Adrenal gland (tissue), 9 donors: ENCODE measurements at regions not wholly inside any gene's neighbourhood (a gene's known extent, or its start where the extent isn't known, plus 50 kb on each side); places are given as distances from the start of the nearest gene placed in this dataset.
"Not testable (repeated sequence)": the region's sequence is repeated elsewhere in the genome, so short reads cannot be mapped to it uniquely, and the experiment has no call there.

ENCODE experiments used
- DNase-seq, 7 donors: peaks; one replicate each; pipeline ENCODE4 v3.0.0-alpha.2; 2019 to 2020
- H3K27ac ChIP-seq, 5 donors: fragments of 200-600 bp; sonication (generic) in 4 of 5; 1 replicate in 3 of 5; 2 replicates in 2 of 5; pipeline versions ENCODE4 v1.5.1 to v1.8.0; 2016 to 2020; ENCODE audit warnings: mild to moderate bottlenecking in 1 of 5
- H3K27me3 ChIP-seq: fragments of 200-600 bp; 2 replicates; pipeline ENCODE4 v1.8.0; 2021
- H3K36me3 ChIP-seq, 2 donors: fragments of 200-600 bp; replicated peaks in 1 of 2; 1 replicate in 1 of 2; 2 replicates in 1 of 2; pipeline versions ENCODE4 v1.5.1 to v1.8.0; 2018 to 2022
- H3K4me1 ChIP-seq, 2 donors: fragments of 200-600 bp; replicated peaks in 1 of 2; 1 replicate in 1 of 2; 2 replicates in 1 of 2; pipeline versions ENCODE4 v1.5.1 to v1.8.0; 2018 to 2021
- H3K4me3 ChIP-seq, 4 donors: fragments of 200-600 bp; sonication (generic) in 3 of 4; one replicate each; pipeline ENCODE4 v1.5.1; 2016 to 2018
- H3K9me3 ChIP-seq, 3 donors: fragments of 200-600 bp; sonication (generic) in 1 of 3; replicated peaks in 1 of 3; 1 replicate in 2 of 3; 2 replicates in 1 of 3; pipeline versions ENCODE4 v1.5.1 to v1.8.0; 2016 to 2021
- WGBS, 4 donors: extraction: QIAGEN DNeasy Blood & Tissue Kit in 2 of 4; methylation state at CpG; one replicate each; pipeline versions ENCODE4 v1.1.5 to v1.1.7; 2013 to 2017; 5-methylcytosine and 5-hydroxymethylcytosine counted together
- intact Hi-C, 2 donors: fragments of 100-400 bp; cut with DNase I; formaldehyde crosslinking; loops; one replicate each; pipeline versions ENCODE4 v1.14.1 to v1.15.0; 2022 to 2023
- donor health status: healthy with polysubstance abuse.
- donor health status: Bipolar disorder and iron deficiency.
- donor health status: DM: yes; HTN: yes; CAD: no.
- donor health status: DM: no; HTN: no; CAD: no.
- donor health status: DM: no; HTN: no; CAD: no.

DNA sequence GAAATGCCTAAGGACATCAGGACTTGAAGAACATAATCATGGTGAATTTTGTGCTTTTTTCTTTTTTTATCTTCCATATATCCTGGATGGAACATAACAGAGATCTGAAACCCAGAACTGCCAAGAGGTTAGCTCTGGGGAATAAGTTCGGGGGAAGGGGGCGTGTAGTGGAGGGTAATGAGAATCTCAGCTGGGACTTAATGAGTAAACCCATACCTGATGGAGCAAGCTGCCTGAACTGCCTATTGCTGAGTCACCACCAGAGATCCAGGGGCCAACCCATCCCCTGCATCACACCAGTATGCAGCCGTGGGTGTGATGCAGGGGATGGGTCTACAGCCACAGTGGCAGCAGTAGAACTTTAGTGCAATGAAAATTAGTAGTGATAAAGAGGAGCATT lies 267.1 kb downstream of the ZFY start:
- DNase-seq, intact Hi-C loops, H3K4me3 ChIP-seq, H3K4me1 ChIP-seq, H3K36me3 ChIP-seq, H3K9me3 ChIP-seq, H3K27me3 ChIP-seq, H3K27ac ChIP-seq: not testable (repeated sequence)
- WGBS, 4 donors, result 90 to 93% methylated on average over 2 of the region's 3 CpGs; no CpG with 5 or more reads in 2 of the 4 donors

DNA sequence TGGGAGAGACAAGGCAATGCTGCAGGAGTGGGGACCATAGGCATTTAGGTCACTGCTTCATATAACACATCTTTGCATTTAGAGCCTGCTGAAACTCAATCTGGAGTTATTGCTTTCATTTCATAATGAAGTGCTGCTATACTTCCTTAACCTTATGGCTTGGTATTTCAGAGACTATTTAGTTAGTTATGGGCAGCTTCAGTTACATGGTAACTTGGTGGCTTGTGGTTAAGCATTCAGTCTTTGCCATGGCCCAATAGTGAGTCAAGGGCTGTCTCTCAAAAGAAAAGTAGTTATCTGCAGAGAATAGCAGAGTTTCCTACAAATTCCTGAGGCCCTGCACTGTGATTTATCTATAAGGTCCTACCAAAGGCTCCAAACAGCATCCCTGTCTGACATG lies 271.6 kb downstream of the ZFY start:
- DNase-seq, H3K9me3 ChIP-seq, H3K27me3 ChIP-seq, H3K36me3 ChIP-seq, intact Hi-C loops, H3K4me1 ChIP-seq, H3K27ac ChIP-seq, H3K4me3 ChIP-seq: not testable (repeated sequence)

DNA sequence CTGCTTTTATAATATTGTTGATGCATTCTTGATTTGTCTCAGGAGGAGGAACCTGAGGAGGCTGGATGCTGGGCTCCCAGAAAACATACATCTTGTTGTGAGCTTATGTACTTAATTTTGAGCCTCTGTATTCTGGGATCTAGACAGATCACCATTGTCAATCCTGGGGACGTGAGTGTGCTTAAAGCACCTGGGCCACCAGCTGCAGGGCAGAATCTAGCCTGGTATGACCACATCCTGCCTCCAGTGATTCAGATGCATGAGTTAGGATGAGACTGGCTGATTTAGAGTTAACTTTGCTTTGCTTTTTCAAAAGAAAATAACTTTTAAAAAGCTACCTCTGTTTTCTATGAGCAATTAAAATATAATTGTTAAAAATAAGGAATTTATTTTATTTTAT lies 278.0 kb downstream of the ZFY start:
- H3K9me3 ChIP-seq, H3K27ac ChIP-seq, H3K4me1 ChIP-seq, H3K4me3 ChIP-seq, intact Hi-C loops, H3K36me3 ChIP-seq, H3K27me3 ChIP-seq, DNase-seq: not testable (repeated sequence)
- 19% methylated on average over 1 of the region's 1 CpG; no CpG with 5 or more reads in 3 of the 4 donors for WGBS, 4 donors

DNA sequence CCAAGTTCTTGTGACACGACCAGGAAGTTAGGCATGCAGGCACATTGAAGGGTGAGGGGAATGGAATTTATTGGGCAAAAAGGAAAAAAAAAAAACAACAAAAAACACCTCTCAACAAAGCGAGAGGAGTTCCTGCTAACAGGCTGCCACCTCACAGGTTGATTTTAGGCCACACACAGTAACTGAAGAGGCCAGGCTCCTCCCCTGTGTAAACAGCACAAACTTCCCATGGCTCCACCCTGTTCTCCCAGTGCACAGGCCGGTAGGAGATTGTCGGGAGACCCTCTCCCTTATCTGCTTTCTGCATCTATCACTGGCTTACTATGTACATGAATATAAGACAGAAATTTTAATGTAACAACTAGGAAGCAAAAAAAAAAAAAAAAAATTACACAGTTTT lies 283.0 kb downstream of the ZFY start:
- H3K27ac ChIP-seq, H3K4me3 ChIP-seq, DNase-seq, H3K36me3 ChIP-seq, H3K4me1 ChIP-seq, H3K9me3 ChIP-seq, H3K27me3 ChIP-seq, intact Hi-C loops: not testable (repeated sequence)
- 23 to 47% methylated on average over 3 of the region's 4 CpGs; no CpG with 5 or more reads in 2 of the 4 donors for WGBS, 4 donors

DNA sequence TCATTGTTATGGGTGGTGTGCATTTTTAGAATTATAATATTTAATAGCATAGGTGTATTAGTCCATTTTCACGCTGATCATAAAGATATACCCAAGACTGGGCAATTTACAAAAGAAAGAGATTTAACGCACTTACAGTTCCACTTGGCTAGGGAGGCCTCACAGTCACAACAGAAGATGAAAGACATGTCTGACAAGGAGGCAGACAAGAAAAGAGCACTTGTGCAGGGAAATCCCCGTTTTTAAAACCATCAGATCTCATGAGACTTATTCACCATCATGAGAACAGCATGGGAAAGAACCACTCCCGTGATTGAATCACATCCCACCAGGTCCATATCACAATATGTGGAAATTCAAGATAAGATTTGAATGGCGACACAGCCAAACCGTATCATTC lies 283.4 kb downstream of the ZFY start:
- H3K9me3 ChIP-seq, H3K27me3 ChIP-seq, H3K36me3 ChIP-seq, H3K4me3 ChIP-seq, intact Hi-C loops, H3K27ac ChIP-seq, H3K4me1 ChIP-seq, DNase-seq: not testable (repeated sequence)
- WGBS, 4 donors, result 64 to 89% (median 72%) methylated on average over 1 to 6 of the region's 6 CpGs; no CpG with 5 or more reads in 1 of the 4 donors

DNA sequence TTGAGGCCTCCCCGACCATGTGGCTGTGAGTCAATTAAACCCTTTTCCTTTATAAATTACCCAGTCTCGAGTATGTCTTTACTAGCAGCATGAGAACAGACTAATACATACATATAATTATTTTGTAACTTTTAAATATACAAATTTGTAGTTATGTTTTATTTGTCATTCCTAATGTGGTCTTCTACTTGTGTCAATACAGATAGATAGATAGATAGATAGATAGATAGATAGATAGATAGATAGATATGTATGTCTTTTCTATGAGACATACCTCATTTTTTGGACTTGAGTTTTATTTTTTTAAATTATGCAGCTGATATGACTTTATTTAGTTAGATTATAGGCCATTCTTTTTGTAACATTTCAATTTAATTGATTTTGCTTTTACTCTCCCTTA lies 316.0 kb upstream of the TGIF2LY start:
- intact Hi-C loops, H3K36me3 ChIP-seq, H3K27me3 ChIP-seq, H3K27ac ChIP-seq, H3K4me3 ChIP-seq, DNase-seq, H3K4me1 ChIP-seq, H3K9me3 ChIP-seq: not testable (repeated sequence)
- 53 to 55% methylated on average over 2 of the region's 2 CpGs; no CpG with 5 or more reads in 2 of the 4 donors for WGBS, 4 donors

DNA sequence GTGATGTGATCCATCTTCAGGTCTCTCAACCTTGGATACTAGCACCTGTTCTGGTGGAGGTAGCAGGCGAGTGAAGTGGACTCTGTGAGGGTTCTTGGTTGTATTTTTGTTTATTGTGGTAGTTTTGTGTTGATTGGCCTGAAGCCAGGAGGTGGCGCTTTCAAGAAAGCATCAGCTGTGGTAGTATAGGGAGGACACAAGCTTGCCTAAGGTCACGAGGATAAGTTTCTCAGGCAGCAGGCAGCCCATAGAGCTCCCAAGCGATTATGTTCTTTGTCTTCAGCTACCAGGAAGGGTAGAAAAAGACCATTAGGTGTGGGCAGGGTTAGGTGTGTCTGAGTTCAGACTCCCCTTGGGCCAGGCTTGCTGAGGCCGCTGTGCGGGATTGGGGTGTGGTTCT lies 290.8 kb upstream of the TGIF2LY start:
- DNase-seq, H3K9me3 ChIP-seq, H3K4me3 ChIP-seq, H3K27ac ChIP-seq, H3K27me3 ChIP-seq, H3K4me1 ChIP-seq, intact Hi-C loops, H3K36me3 ChIP-seq: not testable (repeated sequence)
- 59 to 73% methylated on average over 4 to 6 of the region's 6 CpGs; no CpG with 5 or more reads in 2 of the 4 donors for WGBS, 4 donors

DNA sequence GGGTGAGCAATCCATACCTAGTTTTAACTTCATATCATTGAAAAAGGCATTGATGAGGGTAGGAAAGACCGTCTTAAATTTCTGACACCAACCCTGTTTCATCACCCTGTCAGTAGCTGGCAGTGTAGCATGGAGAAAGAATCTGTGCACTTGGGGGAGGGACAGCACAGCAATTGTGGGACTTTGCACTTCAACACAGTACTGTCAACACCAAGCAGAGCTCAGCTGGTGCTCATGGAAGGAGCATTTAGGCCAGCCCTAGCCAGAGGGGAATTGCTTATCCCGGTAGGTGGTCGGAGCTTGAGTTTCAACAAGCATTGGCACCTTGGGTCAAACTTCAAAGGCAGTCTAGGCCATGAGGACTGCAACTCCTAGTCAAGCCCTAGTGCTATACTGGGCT lies 281.6 kb upstream of the TGIF2LY start:
- 20 to 48% methylated on average over 2 to 3 of the region's 3 CpGs; no CpG with 5 or more reads in 2 of the 4 donors for WGBS, 4 donors
- H3K36me3 ChIP-seq, DNase-seq, H3K27me3 ChIP-seq, H3K4me3 ChIP-seq, intact Hi-C loops, H3K9me3 ChIP-seq, H3K27ac ChIP-seq, H3K4me1 ChIP-seq: not testable (repeated sequence)

DNA sequence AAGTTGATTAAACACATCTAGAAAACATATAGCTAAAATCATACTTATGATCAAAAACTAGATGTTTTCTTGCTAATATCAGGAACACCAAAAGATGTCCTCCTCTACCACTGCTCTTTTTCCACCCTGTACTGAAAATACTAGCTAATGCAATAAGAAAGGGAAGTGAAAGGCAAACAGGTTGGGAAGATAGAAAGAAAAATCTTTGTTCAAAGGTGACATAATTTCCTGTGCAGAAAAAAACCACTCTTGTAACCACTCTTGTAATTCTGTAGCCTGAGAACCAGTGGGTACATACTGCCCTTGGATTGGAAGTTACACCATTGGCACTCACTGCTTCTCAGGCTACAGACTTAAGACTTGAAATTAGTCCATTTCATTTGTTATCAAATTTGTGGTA lies 258.9 kb upstream of the TGIF2LY start:
- H3K27me3 ChIP-seq, H3K4me3 ChIP-seq, H3K4me1 ChIP-seq, H3K27ac ChIP-seq, DNase-seq, intact Hi-C loops, H3K9me3 ChIP-seq, H3K36me3 ChIP-seq: not testable (repeated sequence)

DNA sequence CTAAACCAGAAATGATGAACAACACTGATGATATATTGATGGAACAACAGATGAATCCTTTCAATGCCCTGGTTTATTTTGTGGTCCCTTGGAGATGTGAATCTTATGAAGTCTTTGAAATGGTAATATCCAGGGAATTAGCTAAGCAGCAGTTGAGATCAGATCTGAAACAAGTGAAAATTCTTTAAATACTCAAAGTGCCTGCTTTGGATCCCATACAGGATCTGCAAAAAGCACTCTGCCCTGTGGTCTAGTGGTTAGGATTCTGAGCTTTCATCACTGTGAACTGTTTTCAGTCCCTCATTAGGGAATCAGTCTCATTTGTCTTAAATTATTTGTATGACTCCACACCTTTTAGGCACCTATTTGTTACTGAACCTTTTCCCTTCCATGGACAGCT lies 211.3 kb upstream of the TGIF2LY start:
- H3K27ac ChIP-seq, H3K36me3 ChIP-seq, DNase-seq, H3K9me3 ChIP-seq, intact Hi-C loops, H3K4me1 ChIP-seq, H3K27me3 ChIP-seq, H3K4me3 ChIP-seq: not testable (repeated sequence)

DNA sequence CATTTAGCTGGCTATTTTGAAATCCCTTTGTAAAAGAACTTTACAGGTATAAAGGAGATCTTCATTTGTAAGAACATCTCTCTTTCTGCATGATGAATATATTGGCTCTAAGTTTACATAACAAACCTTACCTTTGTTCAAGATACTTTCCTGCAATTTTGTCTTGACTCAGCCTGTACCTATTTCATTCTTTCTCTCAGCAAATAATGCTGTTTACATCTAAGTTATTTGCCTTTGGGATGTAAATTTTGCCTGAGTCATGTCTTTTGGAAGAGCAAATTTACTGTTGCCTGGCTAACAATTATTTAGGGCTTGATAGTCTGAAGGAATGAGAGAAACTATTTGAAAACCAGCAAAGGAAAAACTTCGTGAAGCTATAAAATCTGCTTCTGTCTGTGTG lies 210.4 kb upstream of the TGIF2LY start:
- intact Hi-C loops, DNase-seq, H3K9me3 ChIP-seq, H3K4me3 ChIP-seq, H3K36me3 ChIP-seq, H3K27me3 ChIP-seq, H3K27ac ChIP-seq, H3K4me1 ChIP-seq: not testable (repeated sequence)
- 20 to 38% methylated on average over 1 of the region's 1 CpG; no CpG with 5 or more reads in 2 of the 4 donors for WGBS, 4 donors

DNA sequence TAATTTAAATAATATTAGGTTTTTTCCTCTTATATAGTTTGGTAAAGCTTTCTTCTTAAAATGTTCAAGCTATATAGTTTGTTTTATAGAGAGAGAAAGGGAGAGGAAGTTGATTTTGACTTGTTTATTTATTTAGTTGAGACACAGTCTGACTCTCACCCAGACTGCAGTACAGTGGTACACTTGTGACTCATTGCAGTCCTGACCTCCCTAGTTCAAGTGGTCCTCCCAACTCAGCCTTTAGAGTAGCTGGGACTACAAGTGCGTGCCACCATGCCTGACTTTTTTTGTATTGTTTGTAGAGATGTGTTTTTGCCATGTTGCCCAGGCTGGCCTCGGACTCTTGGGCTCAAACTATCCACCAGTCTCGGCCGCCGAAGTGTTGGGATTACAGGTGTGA lies 187.4 kb upstream of the TGIF2LY start:
- H3K4me1 ChIP-seq, H3K9me3 ChIP-seq, DNase-seq, intact Hi-C loops, H3K4me3 ChIP-seq, H3K27ac ChIP-seq, H3K36me3 ChIP-seq, H3K27me3 ChIP-seq: not testable (repeated sequence)
- 85 to 98% methylated on average over 5 of the region's 5 CpGs; no CpG with 5 or more reads in 2 of the 4 donors for WGBS, 4 donors
